ENCODE measurements at regions not wholly inside any gene's neighbourhood (a gene's known extent, or its start where the extent isn't known, plus 50 kb on each side); places are given as distances from the start of the nearest gene placed in this dataset.

DNA sequence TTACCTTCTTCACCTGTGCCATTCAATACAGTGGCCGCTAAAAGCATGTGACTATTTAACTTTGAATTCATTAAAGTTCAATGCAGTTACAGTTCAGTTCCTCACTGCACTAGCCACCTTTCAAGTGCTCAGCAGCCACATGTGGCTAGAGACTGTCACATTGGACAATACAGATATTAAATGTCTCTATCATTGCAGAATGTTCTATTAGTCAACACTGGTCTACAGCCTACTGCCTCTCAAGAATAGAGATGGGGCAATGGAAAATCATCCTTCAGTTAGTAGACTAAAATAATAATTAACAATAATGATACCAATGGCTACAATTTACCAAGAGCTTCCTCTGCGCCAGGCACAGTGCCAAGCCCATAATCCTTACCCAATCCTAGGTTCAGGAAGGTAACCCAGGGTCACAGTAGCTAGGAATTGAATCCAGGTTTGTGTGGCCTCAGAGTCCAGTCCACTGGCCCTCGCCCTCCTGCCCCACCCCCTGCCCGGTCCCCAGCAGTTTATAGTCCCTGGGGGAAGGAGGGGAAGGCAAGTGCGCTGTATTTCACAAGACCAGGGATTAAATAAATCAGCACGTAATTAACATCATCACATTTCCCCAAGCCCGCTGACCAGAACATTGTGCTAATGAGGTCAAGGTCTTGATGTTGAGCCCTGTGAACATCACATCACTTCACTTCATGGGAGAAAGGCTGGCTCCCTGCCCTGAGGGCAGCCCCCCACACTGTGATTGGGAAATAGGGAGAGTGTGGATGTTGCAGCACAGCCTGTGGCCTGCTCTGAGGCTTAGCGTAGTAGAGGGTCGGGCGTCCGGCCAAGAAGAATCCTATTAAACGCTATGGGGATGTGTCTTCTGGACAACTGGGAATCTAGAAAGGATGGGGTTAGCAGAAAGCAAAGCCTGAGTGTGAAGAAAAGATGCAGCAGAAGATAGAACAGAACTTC is 147.2 kb downstream of the VEGFA start:
- peak; percentile 53 for DNase-seq
- intact Hi-C loops (cut with DNase I) = no loop called here
- Histone ChIP-seq H3K27me3 (ENCODE audit: low read depth) (no peaks in the 10 kb centered on the region), H3K4me1 (peaks cover 12% of the 10 kb centered on the region), H3K27ac (no peak overlapping the region), H3K36me3 (no peaks in the 10 kb centered on the region), H3K9me3 (no peaks in the 10 kb centered on the region), H3K4me3 (no peak overlapping the region)
- ATAC-seq = peak; percentile 24 to 60
- TF ChIP-seq, protein P1, sequence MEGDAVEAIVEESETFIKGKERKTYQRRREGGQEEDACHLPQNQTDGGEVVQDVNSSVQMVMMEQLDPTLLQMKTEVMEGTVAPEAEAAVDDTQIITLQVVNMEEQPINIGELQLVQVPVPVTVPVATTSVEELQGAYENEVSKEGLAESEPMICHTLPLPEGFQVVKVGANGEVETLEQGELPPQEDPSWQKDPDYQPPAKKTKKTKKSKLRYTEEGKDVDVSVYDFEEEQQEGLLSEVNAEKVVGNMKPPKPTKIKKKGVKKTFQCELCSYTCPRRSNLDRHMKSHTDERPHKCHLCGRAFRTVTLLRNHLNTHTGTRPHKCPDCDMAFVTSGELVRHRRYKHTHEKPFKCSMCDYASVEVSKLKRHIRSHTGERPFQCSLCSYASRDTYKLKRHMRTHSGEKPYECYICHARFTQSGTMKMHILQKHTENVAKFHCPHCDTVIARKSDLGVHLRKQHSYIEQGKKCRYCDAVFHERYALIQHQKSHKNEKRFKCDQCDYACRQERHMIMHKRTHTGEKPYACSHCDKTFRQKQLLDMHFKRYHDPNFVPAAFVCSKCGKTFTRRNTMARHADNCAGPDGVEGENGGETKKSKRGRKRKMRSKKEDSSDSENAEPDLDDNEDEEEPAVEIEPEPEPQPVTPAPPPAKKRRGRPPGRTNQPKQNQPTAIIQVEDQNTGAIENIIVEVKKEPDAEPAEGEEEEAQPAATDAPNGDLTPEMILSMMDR (IDR thresholded peaks at IDR 0.05) = no peak

GRCh38 chr6:43915986-43916923 is 146.2 kb downstream of the VEGFA start:
- H3K27ac ChIP-seq = no peak overlapping the region
- DNase-seq = peak; percentile 18
- peaks cover 12% of the 10 kb centered on the region for H3K4me1 ChIP-seq
- no peaks in the 10 kb centered on the region for H3K9me3 ChIP-seq
- TF ChIP-seq, protein P1 (IDR thresholded peaks at IDR 0.05) = no peak
- H3K36me3 ChIP-seq = no peaks in the 10 kb centered on the region
- intact Hi-C loops (cut with DNase I) = no loop called here
- no peaks in the 10 kb centered on the region for H3K27me3 ChIP-seq (ENCODE audit: low read depth)
- ATAC-seq = no peak
- no peak overlapping the region for H3K4me3 ChIP-seq

GRCh38 chr6:43915208-43915869 is 145.3 kb downstream of the VEGFA start:
- peaks cover 12% of the 10 kb centered on the region for H3K4me1 ChIP-seq
- no peaks in the 10 kb centered on the region for H3K36me3 ChIP-seq
- H3K27me3 ChIP-seq (ENCODE audit: low read depth) = no peaks in the 10 kb centered on the region
- DNase-seq = peak; percentile 9
- H3K9me3 ChIP-seq = no peaks in the 10 kb centered on the region
- ATAC-seq = no peak
- intact Hi-C loops (cut with DNase I) = no loop called here
- TF ChIP-seq, protein P1 (IDR thresholded peaks at IDR 0.05) = no peak
- no peak overlapping the region for H3K4me3 ChIP-seq
- no peak overlapping the region for H3K27ac ChIP-seq

- Histone ChIP-seq H3K36me3 (no peaks in the 10 kb centered on the region), H3K4me1 (peaks cover 12% of the 10 kb centered on the region), H3K27ac (no peak overlapping the region), H3K27me3 (ENCODE audit: low read depth) (no peaks in the 10 kb centered on the region), H3K9me3 (no peaks in the 10 kb centered on the region), H3K4me3 (no peak overlapping the region)
- DNase-seq (peak; percentile 33), ATAC-seq (no peak)
- TF ChIP-seq, protein P1 (IDR thresholded peaks at IDR 0.05) = no peak
- intact Hi-C loops (cut with DNase I) = no loop called here
These were observed 144.5 kb downstream of the VEGFA start for GRCh38 chr6:43914272-43915147.

All from lower lobe of right lung (tissue), 2 donors.